ENCODE measurements at regions not wholly inside any gene's neighbourhood (a gene's known extent, or its start where the extent isn't known, plus 50 kb on each side); places are given as distances from the start of the nearest gene placed in this dataset.
"Not testable (repeated sequence)": the region's sequence is repeated elsewhere in the genome, so short reads cannot be mapped to it uniquely, and the experiment has no call there.

- not testable (repeated sequence) for H3K36me3 ChIP-seq (ENCODE audit: control insufficient read depth, low read length); H3K27me3 ChIP-seq (ENCODE audit: control insufficient read depth, low read length); H3K4me2 ChIP-seq (ENCODE audit: low read length); H3K4me3 ChIP-seq (ENCODE audit: low read length); H3K4me1 ChIP-seq (ENCODE audit: control insufficient read depth, low read length); H3K9me2 ChIP-seq (replicated peaks; ENCODE audit: control insufficient read depth, low read length); H3F3A ChIP-seq (ENCODE audit: control insufficient read depth, insufficient read depth); H3K27ac ChIP-seq (ENCODE audit: low read depth, low read length); H3K9me3 ChIP-seq (ENCODE audit: control insufficient read depth, insufficient read depth, low read length); H3K79me2 ChIP-seq (ENCODE audit: control insufficient read depth, low read length); H4K20me1 ChIP-seq (ENCODE audit: control insufficient read depth, insufficient read depth, low read depth, low read length)
Observed at GRCh38 chr4:17436047-17436749, 75.7 kb downstream of the QDPR start.

- H4K20me1 ChIP-seq (ENCODE audit: control insufficient read depth, insufficient read depth, low read depth, low read length): no peaks in the 10 kb centered on the region
- H3K9me3 ChIP-seq (ENCODE audit: control insufficient read depth, insufficient read depth, low read length): no peaks in the 10 kb centered on the region
- H3F3A ChIP-seq (ENCODE audit: control insufficient read depth, insufficient read depth): no peaks in the 10 kb centered on the region
- H3K4me1 ChIP-seq (ENCODE audit: control insufficient read depth, low read length): no peaks in the 10 kb centered on the region
- TF ChIP-seq EZH2phosphoT487 (IDR thresholded peaks at IDR 0.05; ENCODE audit: borderline replicate concordance, low read length) (no peak), CTCF (IDR thresholded peaks at IDR 0.05; ENCODE audit: low read depth, low read length, poor library complexity, severe bottlenecking) (no peak)
- no peaks in the 10 kb centered on the region for H3K27me3 ChIP-seq (ENCODE audit: control insufficient read depth, low read length)
- no peaks in the 10 kb centered on the region for H3K79me2 ChIP-seq (ENCODE audit: control insufficient read depth, low read length)
- no peak overlapping the region for H3K27ac ChIP-seq (ENCODE audit: low read depth, low read length)
- no peaks in the 10 kb centered on the region for H3K9me2 ChIP-seq (replicated peaks; ENCODE audit: control insufficient read depth, low read length)
- H3K36me3 ChIP-seq (ENCODE audit: control insufficient read depth, low read length): no peaks in the 10 kb centered on the region
- no peak overlapping the region for H3K4me3 ChIP-seq (ENCODE audit: low read length)
- H3K4me2 ChIP-seq (ENCODE audit: low read length): no peak overlapping the region
Observed at GRCh38 chr4:17433827-17434226, 78.1 kb downstream of the QDPR start.

GRCh38 chr4:17427991-17428390 lies 83.9 kb downstream of the QDPR start:
- Histone ChIP-seq H3F3A (ENCODE audit: control insufficient read depth, insufficient read depth) (no peaks in the 10 kb centered on the region), H3K9me3 (ENCODE audit: control insufficient read depth, insufficient read depth, low read length) (no peaks in the 10 kb centered on the region), H3K4me1 (ENCODE audit: control insufficient read depth, low read length) (no peaks in the 10 kb centered on the region), H3K4me3 (ENCODE audit: low read length) (no peak overlapping the region), H3K27ac (ENCODE audit: low read depth, low read length) (no peak overlapping the region), H3K4me2 (ENCODE audit: low read length) (no peak overlapping the region), H4K20me1 (ENCODE audit: control insufficient read depth, insufficient read depth, low read depth, low read length) (no peaks in the 10 kb centered on the region), H3K79me2 (ENCODE audit: control insufficient read depth, low read length) (no peaks in the 10 kb centered on the region), H3K9me2 (replicated peaks; ENCODE audit: control insufficient read depth, low read length) (no peaks in the 10 kb centered on the region), H3K36me3 (ENCODE audit: control insufficient read depth, low read length) (no peaks in the 10 kb centered on the region), H3K27me3 (ENCODE audit: control insufficient read depth, low read length) (no peaks in the 10 kb centered on the region)
- TF ChIP-seq CTCF (IDR thresholded peaks at IDR 0.05; ENCODE audit: low read depth, low read length, poor library complexity, severe bottlenecking): no peak
- TF ChIP-seq EZH2phosphoT487 (IDR thresholded peaks at IDR 0.05; ENCODE audit: borderline replicate concordance, low read length): no peak

GRCh38 chr4:17426222-17426621 lies 85.7 kb downstream of the QDPR start:
- Histone ChIP-seq H3K27ac (ENCODE audit: low read depth, low read length) (no peak overlapping the region), H3F3A (ENCODE audit: control insufficient read depth, insufficient read depth) (no peaks in the 10 kb centered on the region), H4K20me1 (ENCODE audit: control insufficient read depth, insufficient read depth, low read depth, low read length) (no peaks in the 10 kb centered on the region), H3K4me3 (ENCODE audit: low read length) (no peak overlapping the region), H3K9me2 (replicated peaks; ENCODE audit: control insufficient read depth, low read length) (no peaks in the 10 kb centered on the region), H3K36me3 (ENCODE audit: control insufficient read depth, low read length) (no peaks in the 10 kb centered on the region), H3K9me3 (ENCODE audit: control insufficient read depth, insufficient read depth, low read length) (no peaks in the 10 kb centered on the region), H3K79me2 (ENCODE audit: control insufficient read depth, low read length) (no peaks in the 10 kb centered on the region), H3K4me1 (ENCODE audit: control insufficient read depth, low read length) (no peaks in the 10 kb centered on the region), H3K27me3 (ENCODE audit: control insufficient read depth, low read length) (peaks cover 4% of the 10 kb centered on the region), H3K4me2 (ENCODE audit: low read length) (no peak overlapping the region)
- TF ChIP-seq EZH2phosphoT487 (IDR thresholded peaks at IDR 0.05; ENCODE audit: borderline replicate concordance, low read length) (no peak), CTCF (IDR thresholded peaks at IDR 0.05; ENCODE audit: low read depth, low read length, poor library complexity, severe bottlenecking) (no peak)

Measured in DOHH2 (cell line).